Mucosa of descending colon (tissue), 3 donors: ENCODE measurements at regions not wholly inside any gene's neighbourhood (a gene's known extent, or its start where the extent isn't known, plus 50 kb on each side); places are given as distances from the start of the nearest gene placed in this dataset.

ENCODE experiments used
- ATAC-seq: fragments of 200-7000 bp; cut with Tn5 transposase; one replicate; pipeline ENCODE4 v1.9.1; 2020; ENCODE audit warnings: mild to moderate bottlenecking, moderate library complexity
- DNase-seq, 3 donors: peaks; one replicate each; pipeline ENCODE4 v3.0.0-alpha.2; 2020
- H3K36me3 ChIP-seq: fragments of 200-600 bp; one replicate; pipeline ENCODE4 v1.8.0; 2021; ENCODE audit warnings: low read depth, mild to moderate bottlenecking
- H3K4me1 ChIP-seq: fragments of 200-600 bp; one replicate; pipeline ENCODE4 v1.8.0; 2021; ENCODE audit warnings: low read depth, mild to moderate bottlenecking
- H3K4me3 ChIP-seq: fragments of 200-600 bp; one replicate; pipeline ENCODE4 v1.8.0; 2021; ENCODE audit warnings: mild to moderate bottlenecking
- H3K9me3 ChIP-seq: fragments of 200-600 bp; one replicate; pipeline ENCODE4 v1.8.0; 2021; ENCODE audit warnings: mild to moderate bottlenecking
- CTCF ChIP-seq: fragments of 200-600 bp; IDR thresholded peaks from one replicate; pipeline ENCODE4 v1.8.0; 2022; ENCODE audit warnings: antibody characterized with exemption, mild to moderate bottlenecking
- intact Hi-C, 2 donors: fragments of 100-400 bp; cut with DNase I in 1 of 2; cut with micrococcal nuclease in 1 of 2; formaldehyde crosslinking; loops; one replicate each; pipeline versions ENCODE4 v1.11.0 to v1.11.1; 2022; cut with DNase I, micrococcal nuclease
- donor health status: DM: no; HTN: no; CAD: no; lungs with moderate emphysema.
- donor health status: DM: no; HTN: no; CAD: no.
- donor health status: DM: no; HTN: yes; CAD: no.

DNA sequence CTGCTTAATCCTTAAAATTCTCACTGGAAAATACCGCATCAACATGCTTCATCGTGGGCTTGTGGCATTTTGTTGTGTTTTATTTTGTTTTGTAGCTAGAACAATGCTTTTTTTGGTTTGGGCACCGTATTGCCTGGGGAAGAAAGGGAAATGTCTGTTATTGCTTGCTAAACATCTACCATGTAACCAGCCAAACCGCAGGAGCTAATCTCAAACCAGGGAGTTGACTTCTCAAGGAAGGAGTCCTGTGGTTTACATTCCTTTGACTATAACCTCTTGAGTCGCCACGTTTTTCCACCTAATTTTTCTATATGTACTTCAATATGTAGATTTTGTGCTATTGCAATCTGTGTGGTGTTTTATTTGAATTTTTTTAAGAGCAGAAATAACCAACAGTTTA lies 593.5 kb upstream of the SOX9 start:
- Histone ChIP-seq H3K4me3 (no peak overlapping the region), H3K9me3 (no peaks in the 10 kb centered on the region), H3K4me1 (no peaks in the 10 kb centered on the region), H3K36me3 (no peaks in the 10 kb centered on the region)
- intact Hi-C loops: no loop called here
- TF ChIP-seq CTCF: no peak
- DNase-seq: no peak
- no peak for ATAC-seq

DNA sequence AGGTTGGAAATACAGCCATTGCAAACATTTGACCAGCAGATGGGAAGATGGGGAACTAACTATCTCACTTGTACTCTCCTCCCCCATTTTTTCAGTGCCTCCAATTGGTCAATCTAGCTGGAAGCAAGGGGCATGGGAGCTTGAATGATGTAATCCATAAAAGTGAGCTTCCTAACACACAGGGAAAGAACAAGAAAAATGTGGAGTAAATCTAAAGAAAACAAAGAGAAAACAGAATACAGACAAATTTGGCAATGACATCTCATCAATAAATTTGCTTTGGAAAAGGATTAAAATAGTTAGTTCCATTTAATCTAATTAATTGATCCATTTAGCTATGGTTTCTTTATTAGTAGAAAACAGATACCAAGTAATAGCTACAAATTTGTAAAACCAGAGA lies 592.6 kb upstream of the SOX9 start:
- Histone ChIP-seq H3K4me3 (no peak overlapping the region), H3K9me3 (no peaks in the 10 kb centered on the region), H3K36me3 (no peaks in the 10 kb centered on the region), H3K4me1 (no peaks in the 10 kb centered on the region)
- intact Hi-C loops: no loop called here
- DNase-seq (no peak), ATAC-seq (no peak)
- no peak for TF ChIP-seq CTCF

DNA sequence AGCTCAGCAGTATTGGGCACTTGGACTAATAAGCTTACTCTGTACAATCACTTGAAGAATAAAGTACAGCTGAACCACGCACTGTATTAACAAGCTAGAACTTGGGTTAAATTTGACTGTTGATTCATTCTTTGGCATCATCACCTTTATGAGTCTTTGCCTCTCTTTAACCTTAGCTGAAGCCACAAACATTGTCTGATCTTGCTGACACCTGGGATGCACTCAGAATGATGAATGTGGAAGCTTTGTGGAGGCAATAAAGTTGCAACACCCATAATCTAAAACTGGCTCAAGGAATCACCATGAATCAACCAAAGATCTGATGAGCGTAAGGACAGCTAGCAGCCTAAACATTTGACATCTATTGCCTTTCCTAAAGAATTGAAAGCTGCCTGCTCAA lies 590.6 kb upstream of the SOX9 start:
- Histone ChIP-seq H3K4me1 (no peaks in the 10 kb centered on the region), H3K4me3 (no peak overlapping the region), H3K9me3 (no peaks in the 10 kb centered on the region), H3K36me3 (no peaks in the 10 kb centered on the region)
- intact Hi-C loops: no loop called here
- DNase-seq: no peak
- TF ChIP-seq CTCF: no peak
- no peak for ATAC-seq

GRCh38 chr17:71535321-71535720 lies 585.5 kb upstream of the SOX9 start:
- DNase-seq: no peak
- Histone ChIP-seq H3K9me3 (no peaks in the 10 kb centered on the region), H3K4me3 (no peak overlapping the region), H3K36me3 (no peaks in the 10 kb centered on the region), H3K4me1 (no peaks in the 10 kb centered on the region)
- intact Hi-C loops: no loop called here
- TF ChIP-seq CTCF: no peak
- no peak for ATAC-seq

DNA sequence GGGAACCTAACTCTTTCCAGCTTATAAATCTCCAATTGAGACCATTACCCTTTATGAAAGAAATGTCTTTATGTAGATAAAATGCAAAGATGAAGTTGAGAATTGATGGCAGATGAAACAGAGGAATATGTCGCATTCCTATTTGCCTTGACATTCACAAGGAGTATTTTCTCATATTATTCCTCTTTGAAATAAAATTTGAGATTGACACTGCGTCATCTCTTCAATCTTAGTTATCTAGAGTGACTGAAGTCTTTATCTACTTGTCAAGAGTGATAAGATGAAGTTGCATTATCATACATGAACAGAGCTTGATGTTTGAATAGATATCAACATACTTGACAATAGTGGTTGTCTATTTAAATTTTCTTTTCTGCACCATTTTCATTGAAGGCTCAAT lies 574.4 kb upstream of the SOX9 start:
- Histone ChIP-seq H3K9me3 (no peaks in the 10 kb centered on the region), H3K36me3 (no peaks in the 10 kb centered on the region), H3K4me1 (no peaks in the 10 kb centered on the region), H3K4me3 (no peak overlapping the region)
- no peak for DNase-seq
- intact Hi-C loops: no loop called here
- no peak for ATAC-seq
- TF ChIP-seq CTCF: no peak

GRCh38 chr17:71547904-71548303 lies 572.9 kb upstream of the SOX9 start:
- Histone ChIP-seq H3K36me3 (no peaks in the 10 kb centered on the region), H3K4me3 (no peak overlapping the region), H3K4me1 (no peaks in the 10 kb centered on the region), H3K9me3 (no peaks in the 10 kb centered on the region)
- ATAC-seq (no peak), DNase-seq (no peak)
- intact Hi-C loops: no loop called here
- TF ChIP-seq CTCF: no peak
